ENCODE measurements at regions not wholly inside any gene's neighbourhood (a gene's known extent, or its start where the extent isn't known, plus 50 kb on each side); places are given as distances from the start of the nearest gene placed in this dataset.

GRCh38 chr4:27789773-27790172 is 929.1 kb downstream of the STIM2 start:
- no peak overlapping the region for H3K4me3 Mint-ChIP-seq (ENCODE audit: unreplicated experiment)
- Histone ChIP-seq H3K27me3 (ENCODE audit: insufficient read depth, low read length) (no peaks in the 10 kb centered on the region), H4K20me1 (ENCODE audit: insufficient read depth, low read length) (no peaks in the 10 kb centered on the region), H3K4me2 (ENCODE audit: low read length) (no peak overlapping the region), H2AFZ (ENCODE audit: low read depth, low read length) (no peak overlapping the region), H3K4me3 (ENCODE audit: insufficient read depth, low read depth, low read length) (no peak overlapping the region), H3K4me1 (ENCODE audit: insufficient read depth, low read length) (peaks cover 6% of the 10 kb centered on the region), H3K79me2 (ENCODE audit: insufficient read depth, low read length) (no peaks in the 10 kb centered on the region), H3K27ac (ENCODE audit: low read depth, low read length) (no peak overlapping the region), H3K9ac (ENCODE audit: low read length) (no peak overlapping the region), H3K36me3 (ENCODE audit: insufficient read depth, low read length) (no peaks in the 10 kb centered on the region), H3K9me3 (ENCODE audit: insufficient read depth, low read depth, low read length) (no peaks in the 10 kb centered on the region)
- H3K9me3 Mint-ChIP-seq (ENCODE audit: unreplicated experiment) = peaks cover 4% of the 10 kb centered on the region
- no peaks in the 10 kb centered on the region for H3K27me3 Mint-ChIP-seq (ENCODE audit: low read depth, unreplicated experiment)
- DNase-seq (ENCODE audit: low read depth) (peak; percentile 6), FAIRE-seq (peak; percentile 34)
- TF ChIP-seq EZH2 (IDR thresholded peaks at IDR 0.05; ENCODE audit: insufficient read depth, low read length) (no peak), CTCF (IDR thresholded peaks at IDR 0.05; ENCODE audit: insufficient read depth, low read depth, low read length) (no peak)
- no peaks in the 10 kb centered on the region for H3K36me3 Mint-ChIP-seq (ENCODE audit: low read depth, unreplicated experiment)
- H3K27ac Mint-ChIP-seq (ENCODE audit: unreplicated experiment) = peak overlapping the region; percentile 48
- peaks cover 36% of the 10 kb centered on the region for H3K4me1 Mint-ChIP-seq (ENCODE audit: low read depth, unreplicated experiment)

GRCh38 chr4:27790911-27791310 is 930.3 kb downstream of the STIM2 start:
- Mint-ChIP-seq H3K27ac (ENCODE audit: unreplicated experiment) (peak overlapping the region; percentile 48), H3K9me3 (ENCODE audit: unreplicated experiment) (peaks cover 4% of the 10 kb centered on the region), H3K27me3 (ENCODE audit: low read depth, unreplicated experiment) (no peaks in the 10 kb centered on the region), H3K4me3 (ENCODE audit: unreplicated experiment) (no peak overlapping the region), H3K4me1 (ENCODE audit: low read depth, unreplicated experiment) (peaks cover 36% of the 10 kb centered on the region), H3K36me3 (ENCODE audit: low read depth, unreplicated experiment) (no peaks in the 10 kb centered on the region)
- Histone ChIP-seq H3K4me2 (ENCODE audit: low read length) (peak overlapping the region; percentile 7), H3K27me3 (ENCODE audit: insufficient read depth, low read length) (no peaks in the 10 kb centered on the region), H3K79me2 (ENCODE audit: insufficient read depth, low read length) (no peaks in the 10 kb centered on the region), H4K20me1 (ENCODE audit: insufficient read depth, low read length) (no peaks in the 10 kb centered on the region), H3K36me3 (ENCODE audit: insufficient read depth, low read length) (no peaks in the 10 kb centered on the region), H3K9me3 (ENCODE audit: insufficient read depth, low read depth, low read length) (no peaks in the 10 kb centered on the region), H3K27ac (ENCODE audit: low read depth, low read length) (peak overlapping the region; percentile 31), H3K4me1 (ENCODE audit: insufficient read depth, low read length) (peaks cover 6% of the 10 kb centered on the region), H3K4me3 (ENCODE audit: insufficient read depth, low read depth, low read length) (no peak overlapping the region), H2AFZ (ENCODE audit: low read depth, low read length) (no peak overlapping the region), H3K9ac (ENCODE audit: low read length) (no peak overlapping the region)
- TF ChIP-seq EZH2 (IDR thresholded peaks at IDR 0.05; ENCODE audit: insufficient read depth, low read length) (no peak), CTCF (IDR thresholded peaks at IDR 0.05; ENCODE audit: insufficient read depth, low read depth, low read length) (no peak)
- FAIRE-seq = no peak
- peak; percentile 30 for DNase-seq (ENCODE audit: low read depth)

- no peaks in the 10 kb centered on the region for H3K27me3 Mint-ChIP-seq (ENCODE audit: low read depth, unreplicated experiment)
- H3K36me3 ChIP-seq (ENCODE audit: insufficient read depth, low read length) = no peaks in the 10 kb centered on the region
- H3K27me3 ChIP-seq (ENCODE audit: insufficient read depth, low read length) = no peaks in the 10 kb centered on the region
- H3K4me2 ChIP-seq (ENCODE audit: low read length) = no peak overlapping the region
- no peaks in the 10 kb centered on the region for H3K36me3 Mint-ChIP-seq (ENCODE audit: low read depth, unreplicated experiment)
- no peaks in the 10 kb centered on the region for H3K79me2 ChIP-seq (ENCODE audit: insufficient read depth, low read length)
- peaks cover 36% of the 10 kb centered on the region for H3K4me1 Mint-ChIP-seq (ENCODE audit: low read depth, unreplicated experiment)
- FAIRE-seq (no peak), DNase-seq (ENCODE audit: low read depth) (peak; percentile 53)
- H3K4me1 ChIP-seq (ENCODE audit: insufficient read depth, low read length) = peaks cover 6% of the 10 kb centered on the region
- H4K20me1 ChIP-seq (ENCODE audit: insufficient read depth, low read length) = no peaks in the 10 kb centered on the region
- H3K9me3 ChIP-seq (ENCODE audit: insufficient read depth, low read depth, low read length) = no peaks in the 10 kb centered on the region
- H3K27ac ChIP-seq (ENCODE audit: low read depth, low read length) = no peak overlapping the region
- no peak for TF ChIP-seq EZH2 (IDR thresholded peaks at IDR 0.05; ENCODE audit: insufficient read depth, low read length)
- H3K4me3 ChIP-seq (ENCODE audit: insufficient read depth, low read depth, low read length) = no peak overlapping the region
- H3K9ac ChIP-seq (ENCODE audit: low read length) = no peak overlapping the region
- no peak overlapping the region for H2AFZ ChIP-seq (ENCODE audit: low read depth, low read length)
- peak overlapping the region; percentile 48 for H3K27ac Mint-ChIP-seq (ENCODE audit: unreplicated experiment)
- H3K9me3 Mint-ChIP-seq (ENCODE audit: unreplicated experiment) = peaks cover 4% of the 10 kb centered on the region
- H3K4me3 Mint-ChIP-seq (ENCODE audit: unreplicated experiment) = no peak overlapping the region
Measured at GRCh38 chr4:27791640-27792039, 931.0 kb downstream of the STIM2 start.

Data from astrocyte (in vitro differentiated cells and primary cell).